ENCODE measurements at regions not wholly inside any gene's neighbourhood (a gene's known extent, or its start where the extent isn't known, plus 50 kb on each side); places are given as distances from the start of the nearest gene placed in this dataset.

- DNase-seq (ENCODE audit: low read depth), result no peak
- no peak for TF ChIP-seq CTCF (conservative IDR thresholded peaks at IDR 0.05; ENCODE audit: low read length)
- no peak overlapping the region for H3K4me3 ChIP-seq (ENCODE audit: low read length)
These were observed 199.5 kb upstream of the NFE2L3 start for GRCh38 chr7:25952261-25953057.

DNA sequence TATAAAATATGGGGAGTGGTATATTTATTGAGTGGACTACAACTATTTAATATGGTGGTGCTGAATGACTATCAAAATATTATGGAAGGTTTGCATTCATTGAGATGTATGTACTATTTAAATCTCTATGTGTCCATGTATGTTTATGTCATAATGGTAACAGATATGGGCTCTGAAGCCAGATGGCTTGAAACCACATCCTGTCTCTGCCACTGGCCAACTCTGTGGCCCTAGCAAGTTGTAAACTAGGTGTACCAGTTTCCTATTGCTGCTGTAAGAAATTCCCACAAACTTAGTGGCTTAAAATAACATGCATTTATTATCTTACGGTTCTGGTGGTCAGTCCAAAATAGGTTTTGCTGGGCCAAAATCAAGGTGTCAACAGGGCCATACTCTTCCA, 198.1 kb upstream of the NFE2L3 start:
- TF ChIP-seq CTCF (conservative IDR thresholded peaks at IDR 0.05; ENCODE audit: low read length), result no peak
- no peak for DNase-seq (ENCODE audit: low read depth)
- no peak overlapping the region for H3K4me3 ChIP-seq (ENCODE audit: low read length)

DNA sequence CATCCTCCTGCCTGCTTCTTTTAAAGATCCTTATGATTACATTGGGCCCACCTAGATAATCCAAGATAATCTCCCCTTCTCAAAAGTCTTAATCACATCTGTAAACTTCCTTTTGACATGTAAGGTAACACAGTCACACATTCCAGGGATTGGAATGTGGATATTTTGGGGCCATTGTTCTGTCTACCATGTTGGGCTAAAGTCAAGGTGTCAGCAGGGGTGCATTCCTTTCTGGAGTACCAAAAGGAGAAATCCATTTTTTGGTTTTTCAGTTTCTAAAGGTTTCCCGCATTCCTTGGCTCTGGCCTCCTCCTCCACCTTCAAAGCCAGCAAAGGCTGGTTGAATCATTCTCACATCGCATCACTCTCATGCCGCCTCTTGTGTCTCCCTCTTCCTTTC, 197.6 kb upstream of the NFE2L3 start:
- DNase-seq (ENCODE audit: low read depth), result no peak
- H3K4me3 ChIP-seq (ENCODE audit: low read length), result no peak overlapping the region
- TF ChIP-seq CTCF (conservative IDR thresholded peaks at IDR 0.05; ENCODE audit: low read length), result no peak

- no peak for DNase-seq (ENCODE audit: low read depth)
- no peak overlapping the region for H3K4me3 ChIP-seq (ENCODE audit: low read length)
- TF ChIP-seq CTCF (conservative IDR thresholded peaks at IDR 0.05; ENCODE audit: low read length), result no peak
These were observed 192.7 kb upstream of the NFE2L3 start for GRCh38 chr7:25959168-25959734.

GRCh38 chr7:25963733-25964132, 188.3 kb upstream of the NFE2L3 start:
- no peak overlapping the region for H3K4me3 ChIP-seq (ENCODE audit: low read length)
- TF ChIP-seq CTCF (conservative IDR thresholded peaks at IDR 0.05; ENCODE audit: low read length), result no peak
- no peak for DNase-seq (ENCODE audit: low read depth)

- TF ChIP-seq CTCF (conservative IDR thresholded peaks at IDR 0.05; ENCODE audit: low read length), result no peak
- H3K4me3 ChIP-seq (ENCODE audit: low read length), result no peak overlapping the region
- no peak for DNase-seq (ENCODE audit: low read depth)
These were observed 187.5 kb upstream of the NFE2L3 start for GRCh38 chr7:25964483-25964991.
